Activated CD8-positive, alpha-beta memory T cell treated with anti-CD3 and anti-CD28 coated beads, Interleukin-2, amount 50 U/mL, for 1 hour (primary cell): ENCODE measurements at regions not wholly inside any gene's neighbourhood (a gene's known extent, or its start where the extent isn't known, plus 50 kb on each side); places are given as distances from the start of the nearest gene placed in this dataset.
"Not testable (repeated sequence)": the region's sequence is repeated elsewhere in the genome, so short reads cannot be mapped to it uniquely, and the experiment has no call there.

Experiments
- DNase-seq: peaks from one replicate; pipeline ENCODE4 v3.0.0-alpha.2; 2020; ENCODE audit errors: extremely low read depth

GRCh38 chr7:25444991-25445390 lies 216.7 kb upstream of the NPVF start:
- DNase-seq: no peak

DNA sequence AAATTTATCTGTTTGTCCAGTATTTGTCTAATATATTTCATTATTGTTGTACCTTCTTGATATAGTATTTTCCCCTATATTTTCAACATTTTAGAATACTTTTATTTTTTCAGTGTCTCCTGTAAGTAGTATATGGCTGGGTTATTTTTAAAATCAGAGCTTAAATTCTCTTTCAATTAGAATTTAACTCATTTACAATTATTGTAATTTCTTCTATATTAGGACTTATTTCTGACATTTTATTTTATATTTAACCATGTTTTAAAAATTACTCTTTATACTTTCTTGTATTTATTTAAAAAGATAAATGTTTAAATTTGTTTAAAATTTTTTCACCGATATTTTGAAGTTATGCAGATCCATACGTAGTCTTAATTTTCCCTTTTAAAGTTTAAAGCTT lies 220.0 kb upstream of the NPVF start:
- DNase-seq: no peak

DNA sequence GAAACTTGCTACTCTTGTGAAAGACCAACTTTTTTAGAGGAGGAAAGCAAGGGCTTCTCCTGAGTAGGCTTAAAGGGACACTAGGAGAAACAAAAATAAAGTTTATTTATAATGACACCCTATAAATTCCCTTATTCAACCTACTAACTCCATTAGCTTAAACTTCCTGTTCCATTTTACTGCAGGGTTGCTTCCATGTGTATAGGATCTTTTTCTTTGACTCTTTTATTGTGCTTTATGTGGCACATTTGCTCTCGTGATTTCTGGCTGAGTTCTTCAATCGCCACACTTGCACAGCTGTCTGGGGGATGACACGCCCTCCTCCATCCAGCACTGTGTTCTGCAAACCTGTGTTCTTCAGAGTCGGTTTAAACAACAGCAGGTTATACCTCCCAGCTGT lies 225.7 kb upstream of the NPVF start:
- DNase-seq: no peak

- DNase-seq: no peak
Measured at GRCh38 chr7:25454562-25455041, 226.3 kb upstream of the NPVF start.

- DNase-seq: no peak
Measured at GRCh38 chr7:25455683-25456251, 227.5 kb upstream of the NPVF start.

- no peak for DNase-seq
Measured at GRCh38 chr7:25456467-25457171, 228.3 kb upstream of the NPVF start.

DNA sequence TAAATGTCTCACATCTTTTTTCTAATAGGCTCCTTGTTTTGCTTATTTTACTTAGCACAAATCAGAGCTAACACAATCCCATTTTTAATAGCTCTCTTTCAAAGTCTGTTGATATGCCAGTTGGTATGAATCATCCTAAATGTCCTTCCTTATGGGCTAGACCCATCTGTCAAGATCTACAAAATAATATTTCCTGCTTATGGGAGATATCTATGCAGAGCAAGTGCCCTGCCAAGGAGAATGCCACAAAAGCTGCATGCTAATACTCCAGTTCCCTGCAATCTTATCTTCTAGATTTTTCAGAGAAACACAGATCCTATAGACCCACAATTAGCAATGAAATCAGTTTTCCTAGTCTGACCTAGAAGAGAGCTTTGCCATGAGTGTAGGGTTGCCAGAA lies 230.8 kb upstream of the NPVF start:
- DNase-seq: no peak

DNA sequence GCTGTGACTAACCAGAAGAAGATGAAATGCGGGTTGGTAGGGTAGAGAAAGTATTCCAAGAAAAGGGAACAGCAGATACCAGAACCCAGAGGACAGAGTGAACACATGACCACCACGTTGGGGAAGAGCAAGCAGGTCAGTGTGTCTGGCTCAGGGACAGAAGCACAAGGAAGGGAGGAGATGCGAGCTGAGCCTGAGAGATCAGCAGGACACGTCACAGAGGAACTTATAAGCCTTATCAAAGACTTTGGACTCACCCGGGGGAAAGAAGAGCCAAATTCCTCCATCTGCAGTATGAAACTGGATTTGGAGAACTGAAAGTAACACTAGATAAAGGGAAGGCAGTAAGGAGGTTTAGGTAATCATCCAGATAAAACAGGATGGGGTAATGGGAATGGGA lies 232.1 kb upstream of the NPVF start:
- DNase-seq: no peak

DNA sequence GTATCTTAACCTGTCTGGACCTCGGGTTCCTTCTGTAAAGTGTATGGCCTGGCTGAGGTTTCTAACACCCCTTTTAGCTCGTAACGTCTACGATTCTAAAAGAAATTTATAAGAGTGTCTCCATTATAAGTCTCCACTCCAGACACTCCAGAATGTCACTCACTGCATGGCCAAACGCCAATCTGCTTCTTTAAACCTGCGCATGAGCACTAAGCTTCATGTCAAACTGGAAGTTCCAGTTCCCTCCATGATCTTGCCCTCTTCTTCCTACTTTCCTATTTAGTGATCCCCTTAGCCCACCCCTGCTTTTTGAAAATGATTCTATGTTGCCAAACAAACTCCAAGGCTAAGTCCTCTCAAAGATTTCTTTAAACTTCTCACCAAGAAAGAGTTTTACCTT lies 241.4 kb upstream of the NPVF start:
- no peak for DNase-seq

DNA sequence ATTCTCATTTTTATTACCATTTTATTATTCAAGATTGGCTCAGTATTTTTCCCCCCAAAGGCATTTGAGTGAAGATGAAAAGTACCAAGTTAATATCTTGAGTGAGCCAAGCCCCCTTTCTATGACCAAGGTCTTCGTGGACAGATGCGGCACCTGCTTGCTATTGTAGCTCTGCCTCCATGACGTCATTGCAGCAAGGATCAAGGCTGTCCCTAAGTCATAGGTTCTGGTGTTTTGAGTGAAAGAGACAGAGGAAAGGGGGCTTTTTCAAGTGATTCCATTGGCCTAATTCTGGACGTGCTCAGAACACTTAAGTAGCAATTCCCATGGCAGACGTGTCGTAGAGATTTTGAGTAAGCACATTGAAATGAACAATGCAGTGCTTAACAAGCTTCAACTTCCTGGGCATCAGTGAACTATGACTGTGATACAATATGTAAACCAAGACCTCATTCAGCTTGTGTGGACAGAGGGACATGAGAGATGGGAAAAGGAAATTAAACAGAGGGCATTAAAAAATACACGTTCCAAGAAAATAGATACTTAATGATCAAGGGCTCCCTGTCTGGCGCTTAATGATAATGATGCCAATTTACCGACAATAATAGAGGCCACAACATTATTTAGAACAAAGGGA lies 248.7 kb upstream of the NPVF start:
- no peak for DNase-seq

GRCh38 chr7:25478221-25478620 lies 249.9 kb upstream of the NPVF start:
- DNase-seq: not testable (repeated sequence)

DNA sequence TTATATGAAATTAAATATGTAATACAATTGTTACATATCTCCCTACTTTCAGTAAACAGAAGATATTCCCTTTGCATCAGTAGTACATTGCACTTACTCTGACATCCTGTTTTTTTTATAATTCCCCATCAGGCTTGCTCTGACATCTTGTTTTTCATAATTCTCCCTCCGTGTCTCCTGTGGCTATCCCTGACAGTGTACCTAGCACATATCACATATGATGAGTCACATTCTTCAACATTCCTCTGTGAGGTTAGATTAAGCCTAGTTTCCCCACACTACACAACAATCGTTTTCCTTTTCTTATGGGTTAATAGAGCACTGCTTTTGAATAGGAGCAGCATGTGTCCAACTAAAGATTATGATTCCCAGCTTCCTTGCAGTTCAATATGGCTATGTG lies 250.6 kb upstream of the NPVF start:
- DNase-seq: no peak

DNA sequence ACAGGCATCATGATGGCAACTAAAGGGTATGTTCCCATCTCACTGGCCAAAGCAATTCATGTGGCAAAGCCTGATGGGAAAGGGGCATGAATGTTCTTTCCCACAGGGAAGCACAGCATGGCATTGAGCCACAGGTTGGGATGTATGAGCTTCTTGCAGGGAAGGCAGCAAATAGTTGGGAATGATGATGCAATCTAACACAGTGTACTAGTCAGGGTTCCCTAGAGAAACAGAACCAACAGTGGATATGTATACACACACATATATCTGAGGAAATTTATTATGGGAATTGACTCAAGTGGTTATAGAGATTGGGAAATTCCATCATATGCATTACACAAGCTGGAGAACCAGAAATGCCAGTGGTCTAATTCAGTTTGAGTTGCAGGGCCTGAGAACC lies 253.6 kb upstream of the NPVF start:
- no peak for DNase-seq

DNA sequence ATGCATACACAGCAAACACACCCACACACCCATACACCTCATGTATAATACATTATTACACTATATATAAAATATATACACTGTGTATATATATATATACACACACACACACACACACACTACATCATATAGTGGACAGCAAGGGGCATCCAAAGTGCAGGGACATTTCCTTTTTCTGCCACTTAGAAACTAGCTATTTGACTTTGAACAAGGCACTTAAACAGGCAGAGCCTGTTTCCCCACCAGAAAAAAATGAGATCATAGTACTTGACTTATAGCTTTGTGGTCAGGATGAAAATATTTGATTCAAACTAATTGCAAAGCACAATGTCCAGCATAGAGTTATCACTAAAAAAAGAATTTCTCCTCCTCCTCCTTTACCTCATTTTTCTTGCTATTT lies 254.3 kb upstream of the NPVF start:
- DNase-seq: no peak

DNA sequence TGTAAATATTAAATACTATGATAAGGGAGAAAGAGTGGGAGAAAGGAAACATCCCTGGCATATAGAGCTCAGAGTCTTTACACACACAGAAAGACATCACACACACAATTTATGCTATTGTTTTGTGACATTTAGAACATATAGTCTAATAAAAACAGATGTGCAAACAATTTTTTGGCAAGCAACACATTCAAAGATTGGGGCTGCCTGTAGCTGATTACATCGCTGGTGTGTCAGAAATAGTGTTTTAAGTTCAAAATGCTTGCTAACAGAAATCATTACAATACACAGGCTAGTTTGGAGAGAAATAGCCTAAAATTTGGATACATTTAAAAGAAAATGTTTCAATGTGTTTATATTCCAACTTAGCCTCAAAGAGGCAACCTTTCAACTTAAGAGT lies 256.7 kb upstream of the NPVF start:
- DNase-seq: no peak

DNA sequence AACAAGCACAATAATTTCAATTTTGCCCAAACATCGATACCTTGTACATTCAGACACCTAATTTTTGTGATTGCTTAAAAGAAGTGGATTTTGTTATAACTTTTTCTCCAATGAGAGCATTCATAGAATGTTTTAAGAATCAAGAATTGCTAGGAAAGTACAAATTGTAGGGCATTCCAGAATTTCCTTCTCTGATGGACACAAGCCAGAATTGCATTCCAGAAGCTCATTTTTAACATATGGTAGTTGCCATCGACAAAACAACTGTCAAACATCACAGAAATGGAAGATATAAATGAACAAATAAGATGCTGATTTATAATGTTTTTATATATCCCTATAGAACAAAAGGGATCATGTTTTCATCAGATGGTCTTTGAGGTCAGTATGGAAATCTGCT lies 258.4 kb upstream of the NPVF start:
- no peak for DNase-seq

DNA sequence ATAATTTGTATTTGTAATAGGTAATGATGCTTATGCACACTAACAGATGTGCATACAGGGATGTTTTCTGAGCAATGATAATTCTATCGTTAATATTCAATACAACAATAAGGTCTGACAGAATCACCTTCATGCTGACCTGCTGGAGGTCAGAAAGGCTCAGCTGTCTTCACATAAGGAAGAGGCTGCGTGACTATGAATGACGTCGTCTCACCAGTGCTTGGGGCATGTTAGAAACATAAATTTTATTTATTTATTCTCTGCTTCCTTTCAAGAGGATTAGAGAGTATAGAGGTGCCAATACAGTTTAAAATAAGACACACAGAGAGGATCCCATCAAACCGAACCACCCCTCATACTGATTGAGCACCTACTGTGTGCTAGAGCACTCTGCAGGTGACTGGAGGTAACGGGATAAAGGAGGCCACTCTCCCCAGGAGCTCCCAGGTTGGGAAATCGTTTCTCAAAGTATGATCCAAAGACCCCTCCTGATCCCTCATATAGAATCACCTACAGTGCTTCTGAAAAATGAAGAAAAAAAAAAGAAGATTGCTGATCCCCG lies 265.6 kb upstream of the NPVF start:
- DNase-seq: no peak

GRCh38 chr7:25494896-25495295 lies 266.6 kb upstream of the NPVF start:
- no peak for DNase-seq

DNA sequence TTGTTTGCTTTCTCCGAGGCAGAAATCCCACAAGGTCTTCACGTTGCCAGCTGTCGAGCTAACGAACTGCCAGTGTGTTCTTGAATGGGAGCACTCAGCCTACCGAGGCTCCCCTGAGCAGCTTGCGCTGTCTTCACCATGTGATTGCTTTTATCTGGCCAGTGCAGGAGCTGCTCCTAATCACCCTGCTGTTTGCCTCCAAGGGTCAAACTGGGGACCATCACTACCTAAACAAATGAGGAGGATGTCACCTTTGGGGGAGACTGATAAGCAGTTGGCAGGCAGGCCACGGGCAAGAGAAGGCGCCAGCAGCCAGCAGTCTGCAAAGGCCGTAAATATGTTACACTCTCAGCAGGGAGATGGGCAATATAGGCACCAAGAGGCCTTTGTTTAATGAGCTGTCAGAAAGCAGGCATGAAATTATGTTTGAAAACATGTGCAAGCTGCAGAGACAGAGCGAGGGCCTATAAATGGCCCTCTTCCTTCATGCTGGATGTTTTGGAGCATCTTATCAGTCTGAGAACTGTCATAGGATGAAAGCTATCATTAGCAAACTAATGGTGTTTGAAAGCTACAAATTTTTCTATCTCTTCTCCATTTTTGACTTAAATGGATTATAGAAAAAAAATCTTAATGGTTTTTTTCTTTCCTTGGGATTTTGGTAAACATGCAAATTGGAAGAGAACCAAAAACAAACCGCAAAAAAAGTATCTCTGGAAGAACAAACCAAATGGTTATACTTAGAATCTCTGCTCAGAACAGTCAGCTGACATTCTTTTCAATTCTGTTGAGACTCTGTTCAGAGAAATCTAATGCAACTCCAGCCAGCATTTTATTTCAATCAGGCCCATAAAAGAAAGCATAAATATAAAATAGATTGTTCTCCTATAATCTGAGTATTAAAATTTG lies 267.3 kb upstream of the NPVF start:
- no peak for DNase-seq

GRCh38 chr7:25496476-25497368 lies 268.4 kb upstream of the NPVF start:
- DNase-seq: no peak

GRCh38 chr7:25500393-25500921 lies 272.2 kb upstream of the NPVF start:
- DNase-seq: no peak
